HEK293 (cell line): ENCODE measurements at regions not wholly inside any gene's neighbourhood (a gene's known extent, or its start where the extent isn't known, plus 50 kb on each side); places are given as distances from the start of the nearest gene placed in this dataset.

ENCODE experiments used
- CTCF ChIA-PET: fragments of 350-600 bp; formaldehyde crosslinking; extraction: SDS; loops from one replicate; lab custom pipeline; 2021; ENCODE audit warnings: antibody characterized with exemption; lab: Yijun Ruan, JAX
- POLR2A ChIA-PET: fragments of 300-600 bp; formaldehyde crosslinking; extraction: SDS; loops from one replicate; lab custom pipeline; 2020; ENCODE audit warnings: antibody characterized with exemption, inconsistent platforms; lab: Yijun Ruan, JAX
- H3K27ac ChIP-seq: fragments of 200-500 bp; sonication (Bioruptor generic); 2 replicates; pipeline ENCODE4 v1.5.1; 2014; ENCODE audit warnings: low read depth, low read length, control low read depth, inconsistent platforms; ENCODE audit errors: extremely low read depth
- H3K36me3 ChIP-seq, 2 experiments: fragments of 200-500 bp in 1 of 2; sonication (Bioruptor generic) in 1 of 2; 1 replicate in 1 of 2; 2 replicates in 1 of 2; pipeline ENCODE4 v1.5.1; 2014 to 2017; ENCODE audit warnings: inconsistent platforms in 2 of 2, low read length in 2 of 2; ENCODE audit not compliant: control insufficient read depth in 2 of 2, insufficient read depth in 1 of 2
- H3K4me1 ChIP-seq: fragments of 200-500 bp; sonication (Bioruptor generic); 2 replicates; pipeline ENCODE4 v1.5.1; 2014; ENCODE audit warnings: mild to moderate bottlenecking, low read length, inconsistent platforms; ENCODE audit not compliant: control insufficient read depth, insufficient read depth
- H3K4me3 ChIP-seq: 2 replicates; pipeline ENCODE4 v1.5.1; 2011; ENCODE audit warnings: low read depth, mild to moderate bottlenecking, control low read depth, low read length, moderate library complexity
- H3K9me3 ChIP-seq: fragments of 200-500 bp; sonication (Bioruptor generic); 2 replicates; pipeline ENCODE4 v1.5.1; 2014; ENCODE audit warnings: low read depth, low read length, inconsistent platforms; ENCODE audit not compliant: control insufficient read depth, insufficient read depth
- CTCF ChIP-seq: fragments of 450-650 bp; formaldehyde crosslinking; IDR thresholded peaks from 2 replicates; pipeline ENCODE4 v1.5.1; 2016; ENCODE audit warnings: missing biosample characterization, missing genetic modification characterization
- KLF1 ChIP-seq: fragments of 450-650 bp; formaldehyde crosslinking; IDR thresholded peaks from 2 replicates; pipeline ENCODE4 v1.5.1; 2016; ENCODE audit warnings: missing biosample characterization, missing genetic modification characterization
- ZBTB17 ChIP-seq: fragments of 450-650 bp; formaldehyde crosslinking; IDR thresholded peaks from 2 replicates; pipeline ENCODE4 v1.5.1; 2016; ENCODE audit warnings: missing biosample characterization, missing genetic modification characterization
- ZBTB21 ChIP-seq: fragments of 450-650 bp; formaldehyde crosslinking; IDR thresholded peaks from 2 replicates; pipeline ENCODE4 v1.5.1; 2017; ENCODE audit warnings: missing biosample characterization, missing genetic modification characterization
- ZBTB49 ChIP-seq: fragments of 450-650 bp; formaldehyde crosslinking; IDR thresholded peaks from 2 replicates; pipeline ENCODE4 v1.5.1; 2016; ENCODE audit warnings: missing biosample characterization, missing genetic modification characterization, low read depth
- ZFHX2 ChIP-seq: fragments of 450-650 bp; formaldehyde crosslinking; conservative IDR thresholded peaks from 2 replicates; pipeline ENCODE4 v1.5.1; 2016; ENCODE audit warnings: missing biosample characterization, missing genetic modification characterization
- ZNF132 ChIP-seq: fragments of 450-650 bp; formaldehyde crosslinking; IDR thresholded peaks from 2 replicates; pipeline ENCODE4 v1.5.1; 2017; ENCODE audit warnings: missing biosample characterization, missing genetic modification characterization, borderline replicate concordance
- ZNF140 ChIP-seq: fragments of 450-650 bp; formaldehyde crosslinking; IDR thresholded peaks from 2 replicates; pipeline ENCODE4 v1.5.1; 2016; ENCODE audit warnings: missing biosample characterization, missing genetic modification characterization
- ZNF26 ChIP-seq: fragments of 450-650 bp; formaldehyde crosslinking; IDR thresholded peaks from 2 replicates; pipeline ENCODE4 v1.5.1; 2016; ENCODE audit warnings: missing biosample characterization, missing genetic modification characterization
- ZNF335 ChIP-seq: fragments of 450-650 bp; formaldehyde crosslinking; conservative IDR thresholded peaks from 2 replicates; pipeline ENCODE4 v1.5.1; 2016; ENCODE audit warnings: missing biosample characterization, missing genetic modification characterization
- ZNF354C ChIP-seq: fragments of 450-650 bp; formaldehyde crosslinking; IDR thresholded peaks from 2 replicates; pipeline ENCODE4 v1.5.1; 2016; ENCODE audit warnings: missing biosample characterization, missing genetic modification characterization, low read depth, borderline replicate concordance
- ZNF513 ChIP-seq: fragments of 450-650 bp; IDR thresholded peaks from 2 replicates; pipeline ENCODE4 v1.5.1; 2018; ENCODE audit warnings: missing biosample characterization, missing genetic modification characterization
- ZNF558 ChIP-seq: fragments of 450-650 bp; formaldehyde crosslinking; IDR thresholded peaks from 2 replicates; pipeline ENCODE4 v1.5.1; 2016; ENCODE audit warnings: missing biosample characterization, missing genetic modification characterization
- ZNF596 ChIP-seq: fragments of 450-650 bp; IDR thresholded peaks from 2 replicates; pipeline ENCODE4 v1.5.0; 2018; ENCODE audit warnings: missing biosample characterization, mild to moderate bottlenecking, missing genetic modification characterization, moderate library complexity
- ZNF621 ChIP-seq: fragments of 450-650 bp; formaldehyde crosslinking; IDR thresholded peaks from 2 replicates; pipeline ENCODE4 v1.5.1; 2017; ENCODE audit warnings: missing biosample characterization, missing genetic modification characterization
- ZNF660 ChIP-seq: fragments of 450-650 bp; IDR thresholded peaks from 2 replicates; pipeline ENCODE4 v1.5.1; 2018; ENCODE audit warnings: missing biosample characterization, mild to moderate bottlenecking, missing genetic modification characterization
- ZNF704 ChIP-seq: fragments of 450-650 bp; formaldehyde crosslinking; IDR thresholded peaks from 2 replicates; pipeline ENCODE4 v1.5.1; 2016; ENCODE audit warnings: missing biosample characterization, missing genetic modification characterization
- ZNF837 ChIP-seq: fragments of 450-650 bp; formaldehyde crosslinking; IDR thresholded peaks from 2 replicates; pipeline ENCODE4 v1.5.1; 2016; ENCODE audit warnings: missing biosample characterization, missing genetic modification characterization
- TF ChIP-seq, protein P1 (sequence below): fragments of 450-650 bp; formaldehyde crosslinking; IDR thresholded peaks from 2 replicates; pipeline ENCODE4 v1.5.1; 2017; ENCODE audit warnings: missing biosample characterization, missing genetic modification characterization

DNA sequence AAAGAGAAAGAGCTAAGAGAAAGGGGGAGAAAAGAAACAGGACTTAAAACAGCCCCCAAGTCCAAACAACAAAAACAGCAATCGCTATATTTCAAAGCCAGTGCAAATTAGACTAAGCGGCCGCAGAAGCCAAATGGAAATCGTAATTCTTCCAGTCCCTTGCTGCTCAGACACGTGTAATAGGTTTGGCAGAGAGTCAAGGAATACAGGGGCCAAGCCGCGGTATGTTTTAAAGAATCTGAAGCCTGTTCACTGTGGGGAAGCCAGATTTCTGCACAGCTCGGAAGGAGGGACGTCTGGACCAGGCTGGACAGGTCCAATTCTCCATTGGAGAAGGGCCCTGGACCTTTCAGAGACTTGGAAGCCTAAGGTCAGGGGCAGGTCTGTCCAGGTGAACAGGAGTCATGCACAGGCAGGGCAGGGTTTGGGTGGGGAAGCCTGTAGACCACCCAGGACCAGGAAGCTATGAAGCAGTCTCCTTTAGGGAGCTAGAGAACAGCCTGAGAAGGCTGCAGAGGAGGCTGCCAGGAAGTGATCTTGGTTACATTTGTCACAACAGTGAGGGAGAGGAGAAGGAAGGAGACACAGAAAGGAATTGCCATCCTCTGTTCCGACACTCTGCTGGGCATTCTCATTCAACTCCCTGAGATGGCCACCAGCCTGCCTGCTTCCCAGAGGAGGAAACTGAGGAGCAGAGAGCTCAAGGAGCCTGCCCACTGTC, 265.5 kb upstream of the ISX start:
- TF ChIP-seq, protein P1, sequence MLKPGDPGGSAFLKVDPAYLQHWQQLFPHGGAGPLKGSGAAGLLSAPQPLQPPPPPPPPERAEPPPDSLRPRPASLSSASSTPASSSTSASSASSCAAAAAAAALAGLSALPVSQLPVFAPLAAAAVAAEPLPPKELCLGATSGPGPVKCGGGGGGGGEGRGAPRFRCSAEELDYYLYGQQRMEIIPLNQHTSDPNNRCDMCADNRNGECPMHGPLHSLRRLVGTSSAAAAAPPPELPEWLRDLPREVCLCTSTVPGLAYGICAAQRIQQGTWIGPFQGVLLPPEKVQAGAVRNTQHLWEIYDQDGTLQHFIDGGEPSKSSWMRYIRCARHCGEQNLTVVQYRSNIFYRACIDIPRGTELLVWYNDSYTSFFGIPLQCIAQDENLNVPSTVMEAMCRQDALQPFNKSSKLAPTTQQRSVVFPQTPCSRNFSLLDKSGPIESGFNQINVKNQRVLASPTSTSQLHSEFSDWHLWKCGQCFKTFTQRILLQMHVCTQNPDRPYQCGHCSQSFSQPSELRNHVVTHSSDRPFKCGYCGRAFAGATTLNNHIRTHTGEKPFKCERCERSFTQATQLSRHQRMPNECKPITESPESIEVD (tag by site-specific recombination) = no peak
- no peak for TF ChIP-seq ZNF621 (tag by site-specific recombination)
- H3K4me1 ChIP-seq = no peaks in the 10 kb centered on the region
- POLR2A ChIA-PET = no interaction called here
- CTCF ChIA-PET = no interaction called here
- no peaks in the 10 kb centered on the region for H3K36me3 ChIP-seq
- no peaks in the 10 kb centered on the region for H3K9me3 ChIP-seq
- no peak overlapping the region for H3K4me3 ChIP-seq
- H3K27ac ChIP-seq = no peak overlapping the region

GRCh38 chr22:34801221-34801620, 264.7 kb upstream of the ISX start:
- Histone ChIP-seq H3K36me3 (no peaks in the 10 kb centered on the region), H3K4me3 (no peak overlapping the region), H3K27ac (no peak overlapping the region), H3K9me3 (no peaks in the 10 kb centered on the region), H3K4me1 (no peaks in the 10 kb centered on the region)
- ChIA-PET CTCF (no interaction called here), POLR2A (interaction anchor here (0.5 kb wide), 1 partner anchor 1756 kb away, joined by 4 read pairs; no protein-coding TSS in a partner anchor)
- TF ChIP-seq ZNF354C (tag by site-specific recombination) = no peak
- TF ChIP-seq ZNF140 (tag by site-specific recombination) = no peak
- TF ChIP-seq ZNF132 = no peak
- TF ChIP-seq CTCF (tag by site-specific recombination) = no peak
- no peak for TF ChIP-seq ZNF837 (tag by site-specific recombination)
- no peak for TF ChIP-seq ZBTB49 (tag by site-specific recombination)
- TF ChIP-seq ZBTB21 = no peak
- no peak for TF ChIP-seq ZNF26 (tag by site-specific recombination)
- no peak for TF ChIP-seq KLF1 (tag by site-specific recombination)
- TF ChIP-seq ZFHX2 (tag by site-specific recombination) = no peak
- TF ChIP-seq ZNF335 (tag by site-specific recombination) = no peak
- TF ChIP-seq, all 188 proteins: peak for 0

DNA sequence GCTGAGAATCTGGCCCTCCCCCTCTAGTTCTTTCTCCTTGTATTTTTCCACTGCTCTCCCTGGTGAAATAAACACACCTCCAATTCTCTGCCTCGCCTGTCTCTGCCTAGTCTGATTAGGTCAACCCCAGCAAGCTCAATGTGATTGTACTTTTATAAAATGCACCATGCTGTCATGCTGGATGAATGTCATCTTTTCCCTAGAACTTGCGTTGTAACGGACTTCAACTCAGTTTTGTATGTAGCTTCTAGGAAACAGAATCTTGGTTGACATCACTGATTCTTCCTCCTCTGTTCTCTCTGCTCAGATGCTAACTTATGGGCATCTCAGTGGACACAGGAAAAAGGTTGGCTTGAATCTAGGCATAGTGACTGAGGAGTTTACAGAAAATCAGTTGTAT, 261.9 kb upstream of the ISX start:
- Histone ChIP-seq H3K4me3 (no peak overlapping the region), H3K36me3 (no peaks in the 10 kb centered on the region), H3K4me1 (no peaks in the 10 kb centered on the region), H3K9me3 (no peaks in the 10 kb centered on the region), H3K27ac (no peak overlapping the region)
- POLR2A ChIA-PET = no interaction called here
- CTCF ChIA-PET = interaction anchor here (0.7 to 0.9 kb wide), 2 partner anchors 10 to 219 kb away, joined by 3 to 5 read pairs; no protein-coding TSS in a partner anchor
- TF ChIP-seq ZNF660 (tag by site-specific recombination) = no peak
- no peak for TF ChIP-seq ZNF704 (tag by site-specific recombination)
- TF ChIP-seq ZNF596 (tag by site-specific recombination) = no peak
- no peak for TF ChIP-seq ZNF513
- no peak for TF ChIP-seq ZBTB17
- TF ChIP-seq ZNF558 (tag by site-specific recombination) = no peak
